ENCODE measurements at regions not wholly inside any gene's neighbourhood (a gene's known extent, or its start where the extent isn't known, plus 50 kb on each side); places are given as distances from the start of the nearest gene placed in this dataset.
A peak's percentile ranks its signal among the peaks of the same experiment; 100 is the strongest.

GRCh38 chr18:35775887-35776286, 194.3 kb downstream of the GALNT1 start:
- TF ChIP-seq TCF4 (CRISPR knock-in tag; IDR thresholded peaks at IDR 0.05; ENCODE audit: borderline replicate concordance) (no peak), TSHZ2 (CRISPR knock-in tag; IDR thresholded peaks at IDR 0.05) (no peak), POU6F1 (CRISPR knock-in tag; IDR thresholded peaks at IDR 0.05; ENCODE audit: borderline replicate concordance, low read depth) (no peak), TOX (CRISPR knock-in tag; IDR thresholded peaks at IDR 0.05; ENCODE audit: borderline replicate concordance) (no peak), ZC3H10 (CRISPR knock-in tag; IDR thresholded peaks at IDR 0.05) (no peak), PPARA (CRISPR knock-in tag; IDR thresholded peaks at IDR 0.05; ENCODE audit: borderline replicate concordance) (no peak), ARNTL (CRISPR knock-in tag; IDR thresholded peaks at IDR 0.05; ENCODE audit: borderline replicate concordance, low read depth) (no peak), OSR1 (CRISPR knock-in tag; IDR thresholded peaks at IDR 0.05) (no peak), BACH2 (CRISPR knock-in tag; IDR thresholded peaks at IDR 0.05; ENCODE audit: borderline replicate concordance) (no peak)
- no peak for ATAC-seq

- no peak for ATAC-seq
- TF ChIP-seq ZC3H10 (CRISPR knock-in tag; IDR thresholded peaks at IDR 0.05), result no peak
- no peak for TF ChIP-seq GLIS3 (CRISPR knock-in tag; IDR thresholded peaks at IDR 0.05)
- TF ChIP-seq CSDC2 (CRISPR knock-in tag; IDR thresholded peaks at IDR 0.05), result no peak
- TF ChIP-seq ZNF8 (CRISPR knock-in tag; IDR thresholded peaks at IDR 0.05), result no peak
Observed at GRCh38 chr18:35776473-35776872, 194.9 kb downstream of the GALNT1 start.

- peak; percentile 45; the same call in 1 of the 3 replicates for ATAC-seq
Observed at GRCh38 chr18:35777039-35777438, 195.4 kb upstream of the RMP24 start.

GRCh38 chr18:35778850-35779627, 193.4 kb upstream of the RMP24 start:
- no peak for TF ChIP-seq TCF4 (CRISPR knock-in tag; IDR thresholded peaks at IDR 0.05; ENCODE audit: borderline replicate concordance)
- no peak for TF ChIP-seq ARNTL (CRISPR knock-in tag; IDR thresholded peaks at IDR 0.05; ENCODE audit: borderline replicate concordance, low read depth)
- TF ChIP-seq SNAI2 (CRISPR knock-in tag; IDR thresholded peaks at IDR 0.05), result no peak
- no peak for TF ChIP-seq PATZ1 (CRISPR knock-in tag; IDR thresholded peaks at IDR 0.05; ENCODE audit: borderline replicate concordance)
- no peak for TF ChIP-seq ZNF8 (CRISPR knock-in tag; IDR thresholded peaks at IDR 0.05)
- TF ChIP-seq RARB (CRISPR knock-in tag; IDR thresholded peaks at IDR 0.05), result no peak
- no peak for TF ChIP-seq PPARA (CRISPR knock-in tag; IDR thresholded peaks at IDR 0.05; ENCODE audit: borderline replicate concordance)
- TF ChIP-seq ZFP30 (CRISPR knock-in tag; IDR thresholded peaks at IDR 0.05), result no peak
- no peak for TF ChIP-seq TOX (CRISPR knock-in tag; IDR thresholded peaks at IDR 0.05; ENCODE audit: borderline replicate concordance)
- no peak for TF ChIP-seq ISL1 (CRISPR knock-in tag; IDR thresholded peaks at IDR 0.05)
- no peak for TF ChIP-seq BACH2 (CRISPR knock-in tag; IDR thresholded peaks at IDR 0.05; ENCODE audit: borderline replicate concordance)
- TF ChIP-seq ZC3H10 (CRISPR knock-in tag; IDR thresholded peaks at IDR 0.05), result no peak
- TF ChIP-seq OSR1 (CRISPR knock-in tag; IDR thresholded peaks at IDR 0.05), result no peak
- no peak for TF ChIP-seq ESRRG (CRISPR knock-in tag; IDR thresholded peaks at IDR 0.05)
- no peak; the same call in 2 of the 3 replicates for ATAC-seq

More at GRCh38 chr18:35777039-35777438, 195.4 kb upstream of the RMP24 start:
- TF ChIP-seq GLIS3 (CRISPR knock-in tag; IDR thresholded peaks at IDR 0.05) (no peak), ARNTL (CRISPR knock-in tag; IDR thresholded peaks at IDR 0.05; ENCODE audit: borderline replicate concordance, low read depth) (no peak)

- no peak for TF ChIP-seq TOX (CRISPR knock-in tag; IDR thresholded peaks at IDR 0.05; ENCODE audit: borderline replicate concordance)
- no peak for TF ChIP-seq ESRRG (CRISPR knock-in tag; IDR thresholded peaks at IDR 0.05)
- TF ChIP-seq GLIS3 (CRISPR knock-in tag; IDR thresholded peaks at IDR 0.05), result no peak
- no peak for TF ChIP-seq ZFP30 (CRISPR knock-in tag; IDR thresholded peaks at IDR 0.05)
- TF ChIP-seq ARNTL (CRISPR knock-in tag; IDR thresholded peaks at IDR 0.05; ENCODE audit: borderline replicate concordance, low read depth), result no peak
- no peak for TF ChIP-seq ZNF70 (CRISPR knock-in tag; IDR thresholded peaks at IDR 0.05)
- TF ChIP-seq CSRNP3 (CRISPR knock-in tag; IDR thresholded peaks at IDR 0.05), result no peak
- TF ChIP-seq TCF4 (CRISPR knock-in tag; IDR thresholded peaks at IDR 0.05; ENCODE audit: borderline replicate concordance), result no peak
- ATAC-seq, result no peak
Observed at GRCh38 chr18:35780937-35781336, 191.5 kb upstream of the RMP24 start.

All from SK-N-SH treated with all-trans-retinoic acid at 6 μM for 48 hours (cell line).